ENCODE measurements at regions not wholly inside any gene's neighbourhood (a gene's known extent, or its start where the extent isn't known, plus 50 kb on each side); places are given as distances from the start of the nearest gene placed in this dataset.

DNA sequence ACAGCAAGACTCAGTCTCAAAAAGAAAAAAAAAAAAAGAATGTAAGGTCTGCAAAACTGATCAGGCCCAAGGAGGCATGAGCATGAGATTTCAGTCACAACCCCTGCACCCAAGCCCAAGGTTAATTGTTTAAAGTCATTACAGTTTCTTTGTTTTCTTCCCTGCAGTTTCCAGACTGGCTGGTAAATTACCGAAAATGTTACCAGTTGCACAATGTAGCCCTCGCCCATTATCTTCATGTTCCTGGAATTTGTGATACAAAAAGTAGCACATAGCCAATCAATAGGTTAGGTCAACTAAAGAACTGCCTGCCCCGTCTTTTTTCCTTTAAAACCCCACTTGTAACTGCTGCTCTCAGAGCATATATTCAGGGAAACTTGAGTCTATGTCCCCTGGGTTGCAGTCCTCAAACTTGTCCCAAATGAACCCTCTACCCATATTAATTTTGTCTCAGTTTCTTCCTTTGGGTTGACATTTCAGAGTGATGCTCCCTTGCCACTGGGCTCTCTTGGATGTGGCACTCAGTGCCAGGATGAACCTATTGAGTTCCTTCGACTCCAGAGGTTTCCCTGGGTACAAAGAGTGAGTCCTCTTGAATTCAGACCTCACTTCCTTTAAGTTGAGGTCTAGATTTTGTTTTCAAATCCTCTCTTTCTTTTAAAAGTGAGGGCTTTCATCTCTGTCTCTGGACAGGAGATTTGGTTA lies 216.2 kb upstream of the HS6ST1 start:
- TF ChIP-seq, protein P1, sequence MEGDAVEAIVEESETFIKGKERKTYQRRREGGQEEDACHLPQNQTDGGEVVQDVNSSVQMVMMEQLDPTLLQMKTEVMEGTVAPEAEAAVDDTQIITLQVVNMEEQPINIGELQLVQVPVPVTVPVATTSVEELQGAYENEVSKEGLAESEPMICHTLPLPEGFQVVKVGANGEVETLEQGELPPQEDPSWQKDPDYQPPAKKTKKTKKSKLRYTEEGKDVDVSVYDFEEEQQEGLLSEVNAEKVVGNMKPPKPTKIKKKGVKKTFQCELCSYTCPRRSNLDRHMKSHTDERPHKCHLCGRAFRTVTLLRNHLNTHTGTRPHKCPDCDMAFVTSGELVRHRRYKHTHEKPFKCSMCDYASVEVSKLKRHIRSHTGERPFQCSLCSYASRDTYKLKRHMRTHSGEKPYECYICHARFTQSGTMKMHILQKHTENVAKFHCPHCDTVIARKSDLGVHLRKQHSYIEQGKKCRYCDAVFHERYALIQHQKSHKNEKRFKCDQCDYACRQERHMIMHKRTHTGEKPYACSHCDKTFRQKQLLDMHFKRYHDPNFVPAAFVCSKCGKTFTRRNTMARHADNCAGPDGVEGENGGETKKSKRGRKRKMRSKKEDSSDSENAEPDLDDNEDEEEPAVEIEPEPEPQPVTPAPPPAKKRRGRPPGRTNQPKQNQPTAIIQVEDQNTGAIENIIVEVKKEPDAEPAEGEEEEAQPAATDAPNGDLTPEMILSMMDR (IDR thresholded peaks at IDR 0.05): no peak
- TF ChIP-seq POLR2A (IDR thresholded peaks at IDR 0.05): no peak

Data from thyroid gland (tissue), 4 donors.